ENCODE measurements at regions not wholly inside any gene's neighbourhood (a gene's known extent, or its start where the extent isn't known, plus 50 kb on each side); places are given as distances from the start of the nearest gene placed in this dataset.

GRCh38 chr12:125512541-125513298 lies 447.5 kb downstream of the AACS start:
- Mint-ChIP-seq H3K36me3 (no peaks in the 10 kb centered on the region), H3K27me3 (no peaks in the 10 kb centered on the region), H3K27ac (no peak overlapping the region), H3K9me3 (peaks cover 0 to 2% (median 0%) of the 10 kb centered on the region in 3 donors), H3K4me1 (peaks cover 0 to 2% (median 0%) of the 10 kb centered on the region in 3 donors), H3K4me3 (no peak overlapping the region)

- Mint-ChIP-seq H3K27ac (no peak overlapping the region), H3K4me1 (peaks cover 0 to 2% (median 0%) of the 10 kb centered on the region in 3 donors), H3K4me3 (no peak overlapping the region), H3K36me3 (no peaks in the 10 kb centered on the region), H3K27me3 (no peaks in the 10 kb centered on the region), H3K9me3 (peaks cover 0 to 2% (median 0%) of the 10 kb centered on the region in 3 donors)
These were observed 450.7 kb downstream of the AACS start for GRCh38 chr12:125515887-125516286.

- Mint-ChIP-seq H3K4me3 (no peak overlapping the region), H3K27me3 (no peaks in the 10 kb centered on the region), H3K27ac (no peak overlapping the region), H3K9me3 (peaks cover 1 to 4% (median 3%) of the 10 kb centered on the region in 3 donors), H3K4me1 (no peaks in the 10 kb centered on the region), H3K36me3 (no peaks in the 10 kb centered on the region)
These were observed 452.8 kb downstream of the AACS start for GRCh38 chr12:125518074-125518473.

- H3K9me3 Mint-ChIP-seq = peaks cover 1 to 5% (median 3%) of the 10 kb centered on the region in 3 donors
- no peaks in the 10 kb centered on the region for H3K36me3 Mint-ChIP-seq
- H3K27ac Mint-ChIP-seq = no peak overlapping the region
- H3K4me1 Mint-ChIP-seq = no peaks in the 10 kb centered on the region
- no peaks in the 10 kb centered on the region for H3K27me3 Mint-ChIP-seq
- peak overlapping the region in 1 of 4 donors; percentile 7 for H3K4me3 Mint-ChIP-seq
These were observed 453.9 kb downstream of the AACS start for GRCh38 chr12:125519026-125519651.

GRCh38 chr12:125525879-125526278 lies 460.6 kb downstream of the AACS start:
- no peaks in the 10 kb centered on the region for H3K4me1 Mint-ChIP-seq
- H3K9me3 Mint-ChIP-seq = peaks cover 3 to 9% (median 3%) of the 10 kb centered on the region in 3 donors
- H3K27ac Mint-ChIP-seq = no peak overlapping the region
- H3K4me3 Mint-ChIP-seq = no peak overlapping the region
- no peaks in the 10 kb centered on the region for H3K27me3 Mint-ChIP-seq
- no peaks in the 10 kb centered on the region for H3K36me3 Mint-ChIP-seq

- H3K4me1 Mint-ChIP-seq = no peaks in the 10 kb centered on the region
- no peaks in the 10 kb centered on the region for H3K27me3 Mint-ChIP-seq
- no peak overlapping the region for H3K4me3 Mint-ChIP-seq
- peaks cover 0 to 5% (median 2%) of the 10 kb centered on the region in 3 donors for H3K9me3 Mint-ChIP-seq
- no peak overlapping the region for H3K27ac Mint-ChIP-seq
- H3K36me3 Mint-ChIP-seq = no peaks in the 10 kb centered on the region
These were observed 463.0 kb downstream of the AACS start for GRCh38 chr12:125528281-125528680.

- peaks cover 0 to 2% (median 0%) of the 10 kb centered on the region in 3 donors for H3K9me3 Mint-ChIP-seq
- no peaks in the 10 kb centered on the region for H3K4me1 Mint-ChIP-seq
- H3K27ac Mint-ChIP-seq = no peak overlapping the region
- no peaks in the 10 kb centered on the region for H3K36me3 Mint-ChIP-seq
- no peak overlapping the region for H3K4me3 Mint-ChIP-seq
- peaks cover 2% of the 10 kb centered on the region for H3K27me3 Mint-ChIP-seq
These were observed 465.0 kb downstream of the AACS start for GRCh38 chr12:125530201-125530600.

- H3K9me3 Mint-ChIP-seq = peaks cover 0 to 2% (median 0%) of the 10 kb centered on the region in 3 donors
- no peak overlapping the region for H3K4me3 Mint-ChIP-seq
- H3K27me3 Mint-ChIP-seq = peaks cover 2% of the 10 kb centered on the region
- no peaks in the 10 kb centered on the region for H3K4me1 Mint-ChIP-seq
- no peaks in the 10 kb centered on the region for H3K36me3 Mint-ChIP-seq
- no peak overlapping the region for H3K27ac Mint-ChIP-seq
These were observed 465.6 kb downstream of the AACS start for GRCh38 chr12:125530876-125531275.

- H3K36me3 Mint-ChIP-seq = no peaks in the 10 kb centered on the region
- no peaks in the 10 kb centered on the region for H3K4me1 Mint-ChIP-seq
- peaks cover 2% of the 10 kb centered on the region for H3K27me3 Mint-ChIP-seq
- H3K4me3 Mint-ChIP-seq = no peak overlapping the region
- peaks cover 0 to 2% (median 0%) of the 10 kb centered on the region in 3 donors for H3K9me3 Mint-ChIP-seq
- no peak overlapping the region for H3K27ac Mint-ChIP-seq
These were observed 466.3 kb downstream of the AACS start for GRCh38 chr12:125531574-125531973.

- H3K4me3 Mint-ChIP-seq = no peak overlapping the region
- peaks cover 0 to 2% (median 0%) of the 10 kb centered on the region in 3 donors for H3K9me3 Mint-ChIP-seq
- H3K27ac Mint-ChIP-seq = no peak overlapping the region
- no peaks in the 10 kb centered on the region for H3K4me1 Mint-ChIP-seq
- peaks cover 2% of the 10 kb centered on the region for H3K27me3 Mint-ChIP-seq
- H3K36me3 Mint-ChIP-seq = no peaks in the 10 kb centered on the region
These were observed 468.3 kb downstream of the AACS start for GRCh38 chr12:125533434-125534029.

- peaks cover 0 to 4% (median 3%) of the 10 kb centered on the region in 3 donors for H3K9me3 Mint-ChIP-seq
- H3K4me1 Mint-ChIP-seq = no peaks in the 10 kb centered on the region
- H3K4me3 Mint-ChIP-seq = no peak overlapping the region
- no peak overlapping the region for H3K27ac Mint-ChIP-seq
- peaks cover 2% of the 10 kb centered on the region for H3K27me3 Mint-ChIP-seq
- no peaks in the 10 kb centered on the region for H3K36me3 Mint-ChIP-seq
These were observed 473.4 kb downstream of the AACS start for GRCh38 chr12:125538401-125539199.

- no peak overlapping the region for H3K4me3 Mint-ChIP-seq
- H3K36me3 Mint-ChIP-seq = no peaks in the 10 kb centered on the region
- H3K4me1 Mint-ChIP-seq = no peaks in the 10 kb centered on the region
- H3K9me3 Mint-ChIP-seq = peaks cover 0 to 4% (median 3%) of the 10 kb centered on the region in 3 donors
- H3K27ac Mint-ChIP-seq = no peak overlapping the region
- no peaks in the 10 kb centered on the region for H3K27me3 Mint-ChIP-seq
These were observed 475.5 kb downstream of the AACS start for GRCh38 chr12:125540580-125541204.

GRCh38 chr12:125544960-125545359 lies 479.7 kb downstream of the AACS start:
- no peaks in the 10 kb centered on the region for H3K27me3 Mint-ChIP-seq
- peaks cover 0 to 6% (median 3%) of the 10 kb centered on the region in 3 donors for H3K9me3 Mint-ChIP-seq
- H3K4me1 Mint-ChIP-seq = no peaks in the 10 kb centered on the region

GRCh38 chr12:125549171-125549570 lies 483.9 kb downstream of the AACS start:
- H3K36me3 Mint-ChIP-seq = no peaks in the 10 kb centered on the region
- no peaks in the 10 kb centered on the region for H3K27me3 Mint-ChIP-seq
- no peak overlapping the region for H3K27ac Mint-ChIP-seq
- no peaks in the 10 kb centered on the region for H3K4me1 Mint-ChIP-seq
- H3K9me3 Mint-ChIP-seq = peaks cover 0 to 6% (median 5%) of the 10 kb centered on the region in 3 donors
- H3K4me3 Mint-ChIP-seq = no peak overlapping the region

More at GRCh38 chr12:125544960-125545359, 479.7 kb downstream of the AACS start:
- H3K36me3 Mint-ChIP-seq = no peaks in the 10 kb centered on the region
- no peak overlapping the region for H3K4me3 Mint-ChIP-seq
- no peak overlapping the region for H3K27ac Mint-ChIP-seq

All from IgD-negative memory B cell (primary cell).